Activated CD4-positive, alpha-beta T cell treated with anti-CD3 and anti-CD28 coated beads, Interleukin-2, Interleukin-4, amounts not matched to agents 100 ng/mL and 50 ng/mL, durations not matched to agents 16 hours and 8 hours (primary cell): ENCODE measurements at regions not wholly inside any gene's neighbourhood (a gene's known extent, or its start where the extent isn't known, plus 50 kb on each side); places are given as distances from the start of the nearest gene placed in this dataset.

Source experiments
- DNase-seq: peaks from one replicate; pipeline ENCODE4 v3.0.0-alpha.2; 2020; ENCODE audit warnings: low spot score

GRCh38 chr2:226378753-226379705 lies 420.6 kb downstream of the IRS1 start:
- DNase-seq = no peak

- no peak for DNase-seq
Measured at GRCh38 chr2:226376516-226377180, 423.0 kb downstream of the IRS1 start.

- no peak for DNase-seq
Measured at GRCh38 chr2:226366920-226367319, 432.7 kb downstream of the IRS1 start.

- no peak for DNase-seq
Measured at GRCh38 chr2:226364217-226364616, 435.4 kb downstream of the IRS1 start.

- DNase-seq = no peak
Measured at GRCh38 chr2:226362980-226363379, 436.6 kb downstream of the IRS1 start.

GRCh38 chr2:226360658-226361057 lies 439.0 kb downstream of the IRS1 start:
- no peak for DNase-seq

- no peak for DNase-seq
Measured at GRCh38 chr2:226358688-226359087, 440.9 kb downstream of the IRS1 start.

- DNase-seq = no peak
Measured at GRCh38 chr2:226357816-226358215, 441.8 kb downstream of the IRS1 start.

- DNase-seq = no peak
Measured at GRCh38 chr2:226355600-226355999, 444.0 kb downstream of the IRS1 start.

GRCh38 chr2:226354434-226354833 lies 445.2 kb downstream of the IRS1 start:
- no peak for DNase-seq

- DNase-seq = no peak
Measured at GRCh38 chr2:226352941-226353560, 446.6 kb downstream of the IRS1 start.

- no peak for DNase-seq
Measured at GRCh38 chr2:226351711-226352110, 447.9 kb downstream of the IRS1 start.

GRCh38 chr2:226339616-226340015 lies 460.0 kb downstream of the IRS1 start:
- no peak for DNase-seq

GRCh38 chr2:226338825-226339224 lies 460.8 kb downstream of the IRS1 start:
- no peak for DNase-seq

- no peak for DNase-seq
Measured at GRCh38 chr2:226337941-226338600, 461.5 kb downstream of the IRS1 start.

GRCh38 chr2:226336283-226336682 lies 463.3 kb downstream of the IRS1 start:
- DNase-seq = no peak

GRCh38 chr2:226334981-226335720 lies 464.5 kb downstream of the IRS1 start:
- no peak for DNase-seq

GRCh38 chr2:226333388-226333787 lies 466.2 kb downstream of the IRS1 start:
- no peak for DNase-seq

- DNase-seq = no peak
Measured at GRCh38 chr2:226330206-226330605, 469.4 kb downstream of the IRS1 start.

- DNase-seq = no peak
Measured at GRCh38 chr2:226329180-226329579, 470.4 kb downstream of the IRS1 start.

GRCh38 chr2:226327830-226328229 lies 471.8 kb downstream of the IRS1 start:
- no peak for DNase-seq

GRCh38 chr2:226325526-226325925 lies 474.1 kb downstream of the IRS1 start:
- no peak for DNase-seq
